GM12878 (cell line): ENCODE measurements at regions not wholly inside any gene's neighbourhood (a gene's known extent, or its start where the extent isn't known, plus 50 kb on each side); places are given as distances from the start of the nearest gene placed in this dataset.

Experiments used
- ATAC-seq: fragments of 200-7000 bp; cut with Tn5 transposase; 3 replicates; pipeline ENCODE4 v1.9.1; 2020; ENCODE audit warnings: mild to moderate bottlenecking, moderate library complexity
- BruUV-seq: library from RNA; stranded (reverse); fragments of 400-500 nt; replicated peaks from 2 replicates; lab custom pipeline; 2021; lab: Mats Ljungman, UMichigan
- CTCF ChIA-PET: fragments of 300-600 bp; sonication (Branson Sonifier 250); formaldehyde crosslinking; extraction: SDS; loops from one replicate; lab custom pipeline; 2021; ENCODE audit warnings: inconsistent platforms; lab: Yijun Ruan, JAX
- POLR2A ChIA-PET: fragments of 350-600 bp; formaldehyde crosslinking; extraction: SDS; loops from one replicate; lab custom pipeline; 2021; ENCODE audit warnings: inconsistent platforms; lab: Charles Lee
- RAD21 ChIA-PET: fragments of 300-600 bp; sonication (Branson Sonifier 250); formaldehyde crosslinking; loops from one replicate; lab custom pipeline; 2023; ENCODE audit warnings: antibody characterized with exemption; ENCODE audit not compliant: unreplicated experiment; lab: Charles Lee
- SMC1A ChIA-PET: fragments of 300-600 bp; sonication (Branson Sonifier 250); formaldehyde crosslinking; loops from one replicate; lab custom pipeline; 2023; ENCODE audit not compliant: unreplicated experiment, uncharacterized antibody; lab: Charles Lee
- DNase-seq: peaks from one replicate; pipeline ENCODE4 v3.0.0-alpha.2; 2011; ENCODE audit warnings: low read depth, low spot score
- FAIRE-seq: peaks from 3 replicates; lab custom pipeline; 2011; peaks lifted over from hg19 to GRCh38; lab: Jason Lieb, UNC
- H2AFZ ChIP-seq: 2 replicates; pipeline ENCODE4 v1.6.0; 2011; ENCODE audit warnings: low read depth, low read length, control low read depth; ENCODE audit not compliant: control insufficient read depth
- H3K27ac ChIP-seq: 2 replicates; pipeline ENCODE4 v1.5.1; 2011; ENCODE audit warnings: control low read depth; ENCODE audit not compliant: control insufficient read depth, insufficient read depth
- H3K27me3 ChIP-seq, 2 experiments: replicated peaks in 1 of 2; 2 replicates each; pipeline versions ENCODE4 v1.6.0 to v1.6.1; 2011; ENCODE audit warnings: low read length in 1 of 2; ENCODE audit not compliant: control insufficient read depth in 2 of 2, insufficient read depth in 2 of 2
- H3K36me3 ChIP-seq, 2 experiments: 2 replicates each; pipeline ENCODE4 v1.5.1; 2011; ENCODE audit warnings: low read length in 1 of 2; ENCODE audit not compliant: control insufficient read depth in 2 of 2, insufficient read depth in 2 of 2
- H3K4me1 ChIP-seq: 2 replicates; pipeline ENCODE4 v1.6.1; 2011; ENCODE audit warnings: mild to moderate bottlenecking, low read length, moderate library complexity, mixed read lengths; ENCODE audit not compliant: control insufficient read depth, insufficient read depth
- H3K4me2 ChIP-seq: 2 replicates; pipeline ENCODE4 v1.6.0; 2011; ENCODE audit warnings: control low read depth; ENCODE audit not compliant: control insufficient read depth, insufficient read depth
- H3K4me3 ChIP-seq: fragments of 200-600 bp; sonication (generic); 2 replicates; pipeline ENCODE4 v1.5.1; 2016
- H3K79me2 ChIP-seq: 2 replicates; pipeline ENCODE4 v1.6.0; 2011; ENCODE audit warnings: low read length; ENCODE audit not compliant: control insufficient read depth, insufficient read depth
- H3K9ac ChIP-seq: 2 replicates; pipeline ENCODE4 v1.8.0; 2011; ENCODE audit warnings: low read length, control low read depth, mixed read lengths; ENCODE audit not compliant: control insufficient read depth, insufficient read depth
- H3K9me3 ChIP-seq: replicated peaks from 3 replicates; pipeline ENCODE4 v1.5.1; 2011; ENCODE audit warnings: mild to moderate bottlenecking, low read length; ENCODE audit not compliant: control insufficient read depth, insufficient read depth
- H4K20me1 ChIP-seq: 2 replicates; pipeline ENCODE4 v1.6.0; 2011; ENCODE audit not compliant: control insufficient read depth, insufficient read depth
- GATAD2B ChIP-seq: fragments of 450-650 bp; conservative IDR thresholded peaks from 2 replicates; pipeline ENCODE4 v1.6.1; 2017; ENCODE audit warnings: low read depth, mild to moderate bottlenecking, moderate library complexity
- NR2C2 ChIP-seq: IDR thresholded peaks from 2 replicates; pipeline ENCODE4 v1.6.1; 2011; ENCODE audit warnings: borderline replicate concordance, low read depth; ENCODE audit not compliant: control insufficient read depth, insufficient read length
- POU2F2 ChIP-seq: IDR thresholded peaks from 3 replicates; pipeline ENCODE4 v1.6.1; 2011; ENCODE audit warnings: low read depth, mild to moderate bottlenecking, low read length, borderline replicate concordance
- RCOR1 ChIP-seq: conservative IDR thresholded peaks from 2 replicates; pipeline ENCODE4 v1.6.1; 2012; ENCODE audit warnings: low read depth, low read length, improper control_type of control experiment
- SMAD5 ChIP-seq: IDR thresholded peaks from 2 replicates; pipeline ENCODE4 v1.6.1; 2016; ENCODE audit warnings: antibody characterized with exemption, low read depth
- TCF7 ChIP-seq: IDR thresholded peaks from 2 replicates; pipeline ENCODE4 v1.6.1; 2014; ENCODE audit warnings: antibody characterized with exemption, borderline replicate concordance
- WRNIP1 ChIP-seq: IDR thresholded peaks from 2 replicates; pipeline ENCODE4 v1.6.1; 2011; ENCODE audit warnings: low read depth, low read length, improper control_type of control experiment, borderline replicate concordance
- WGBS: methylation state at CpG from one replicate; pipeline ENCODE4 v1.1.6; 2016; ENCODE audit warnings: low lambda C conversion rate; ENCODE audit not compliant: insufficient replicate concordance, insufficient coverage; ENCODE audit errors: missing lambda C conversion rate; 5-methylcytosine and 5-hydroxymethylcytosine counted together
- in situ Hi-C: fragments of 300-500 bp; cut with MboI; formaldehyde crosslinking; loops from 9 replicates; pipeline ENCODE4 v1.14.3; 2018; ENCODE audit warnings: mixed read lengths
- intact Hi-C: fragments of 100-400 bp; cut with micrococcal nuclease; formaldehyde crosslinking; loops from one replicate; pipeline ENCODE4 v1.14.2; 2022; ENCODE audit not compliant: unreplicated experiment
- TF ChIP-seq, protein P1 (sequence below): IDR thresholded peaks from 2 replicates; pipeline ENCODE4 v1.6.1; 2011; ENCODE audit warnings: low read depth, mild to moderate bottlenecking, low read length, moderate library complexity, borderline replicate concordance; ENCODE audit errors: extremely low read depth

- no peak for TF ChIP-seq GATAD2B
- TF ChIP-seq POU2F2, result no peak
- TF ChIP-seq SMAD5, result no peak
- TF ChIP-seq RCOR1, result no peak
- no peak for TF ChIP-seq NR2C2
- TF ChIP-seq TCF7, result no peak
- TF ChIP-seq WRNIP1, result no peak
- TF ChIP-seq, protein P1, sequence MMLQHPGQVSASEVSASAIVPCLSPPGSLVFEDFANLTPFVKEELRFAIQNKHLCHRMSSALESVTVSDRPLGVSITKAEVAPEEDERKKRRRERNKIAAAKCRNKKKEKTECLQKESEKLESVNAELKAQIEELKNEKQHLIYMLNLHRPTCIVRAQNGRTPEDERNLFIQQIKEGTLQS, result no peak
- Histone ChIP-seq H3K27ac (no peak overlapping the region), H3K27me3 (no peaks in the 10 kb centered on the region), H3K4me3 (no peak overlapping the region), H2AFZ (no peak overlapping the region), H4K20me1 (no peaks in the 10 kb centered on the region), H3K79me2 (no peaks in the 10 kb centered on the region), H3K4me2 (no peak overlapping the region), H3K9me3 (no peaks in the 10 kb centered on the region), H3K36me3 (no peaks in the 10 kb centered on the region), H3K4me1 (no peaks in the 10 kb centered on the region), H3K9ac (no peak overlapping the region)
- WGBS, result 52% methylated on average over 6 of the region's 6 CpGs
- BruUV-seq, result no TSS peak
- ChIA-PET POLR2A (no interaction called here), RAD21 (no interaction called here), CTCF (interaction anchor here (0.6 kb wide), 1 partner anchor 27 kb away, joined by 5 read pairs; no protein-coding TSS in a partner anchor), SMC1A (no interaction called here)
- in situ Hi-C loops, result no loop called here
- FAIRE-seq (no peak), ATAC-seq (no peak), DNase-seq (no peak)
- intact Hi-C loops, result no loop called here
Measured at GRCh38 chr4:163988865-163989264, 494.4 kb downstream of the TMA16 start.
